NCI-H524 treated with DMSO at 0.1 percent for 48 hours (cell line): ENCODE measurements at regions not wholly inside any gene's neighbourhood (a gene's known extent, or its start where the extent isn't known, plus 50 kb on each side); places are given as distances from the start of the nearest gene placed in this dataset.
"Not testable (repeated sequence)": the region's sequence is repeated elsewhere in the genome, so short reads cannot be mapped to it uniquely, and the experiment has no call there.

Experiments
- DNase-seq: peaks from one replicate; lab custom pipeline; 2025; lab: John Stamatoyannopoulos, UW

DNA sequence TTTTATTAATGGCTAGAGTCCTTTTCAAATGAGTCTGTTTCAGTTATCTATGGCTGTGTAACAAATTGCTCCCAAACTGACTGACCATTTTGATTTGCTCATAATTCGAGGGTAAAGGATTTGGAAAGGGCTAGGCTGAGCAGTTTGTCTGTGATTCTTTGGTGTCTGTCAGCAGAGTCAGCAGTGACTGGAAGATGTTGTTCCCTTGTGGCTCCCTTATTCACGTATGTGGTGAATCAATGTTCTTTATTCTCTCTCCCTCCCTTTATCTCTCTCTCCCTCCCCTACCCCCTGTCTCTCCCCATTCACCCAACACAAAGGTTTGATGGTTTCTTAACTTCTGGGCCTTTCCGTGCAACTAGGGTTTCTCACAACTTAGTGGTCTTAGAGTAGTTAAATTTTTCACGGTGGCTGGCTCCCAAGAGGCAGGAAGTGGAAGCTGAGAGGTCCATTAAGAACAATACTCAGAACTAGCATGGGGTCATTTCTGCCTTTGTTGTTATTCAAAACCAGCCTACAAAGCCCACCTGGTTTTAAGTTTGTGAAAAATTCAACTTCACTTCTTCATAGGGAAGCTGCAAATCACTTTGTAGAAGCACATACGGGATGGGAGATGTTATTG lies 772.5 kb upstream of the SLITRK1 start:
- DNase-seq = no peak

DNA sequence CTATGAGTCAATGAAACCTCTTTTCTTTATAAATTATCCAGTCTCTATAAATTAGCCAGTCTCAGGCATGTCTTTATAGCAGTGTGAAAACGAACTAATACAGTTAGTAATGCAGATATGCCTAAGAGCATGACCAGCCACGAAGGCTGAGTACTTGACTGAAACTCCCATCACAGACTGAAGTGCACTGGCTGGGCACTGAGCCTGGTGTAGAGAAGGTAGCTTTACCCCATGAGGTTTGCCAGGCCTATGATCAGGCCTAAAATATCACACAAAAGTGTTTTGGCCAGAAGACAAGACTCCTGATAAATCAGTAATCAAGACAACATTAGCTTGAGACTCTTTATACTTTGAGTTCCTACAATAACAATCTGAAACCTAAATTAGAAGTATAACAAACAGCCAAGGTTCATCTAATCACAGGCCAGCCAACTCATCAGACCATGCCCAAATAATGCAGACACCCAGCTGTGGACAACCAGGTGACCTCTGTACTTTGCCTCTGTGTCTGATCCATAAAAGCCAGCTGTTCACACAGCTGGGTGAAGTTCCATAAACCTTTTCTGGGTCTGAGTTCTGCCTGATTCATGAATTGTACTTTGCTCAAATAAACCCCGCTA lies 771.8 kb upstream of the SLITRK1 start:
- no peak for DNase-seq

DNA sequence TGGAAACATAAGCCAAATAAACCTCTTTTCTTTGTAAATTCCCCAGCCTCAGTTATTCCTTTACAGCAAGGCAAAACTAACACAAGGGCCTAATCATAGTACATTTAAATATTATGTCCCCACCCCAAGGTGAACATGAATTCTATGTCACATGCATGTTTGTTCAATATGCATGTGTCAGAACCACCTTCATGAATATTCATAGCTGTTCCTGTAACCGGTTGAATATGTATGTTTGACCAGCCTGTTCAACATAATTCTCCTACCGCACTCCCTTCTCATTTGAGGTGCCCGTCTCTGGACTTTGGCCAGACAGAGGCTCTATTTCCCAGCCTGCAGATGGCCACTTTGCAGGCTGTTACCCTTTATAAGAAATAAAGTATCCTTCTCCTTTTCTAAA lies 769.4 kb upstream of the SLITRK1 start:
- no peak for DNase-seq

DNA sequence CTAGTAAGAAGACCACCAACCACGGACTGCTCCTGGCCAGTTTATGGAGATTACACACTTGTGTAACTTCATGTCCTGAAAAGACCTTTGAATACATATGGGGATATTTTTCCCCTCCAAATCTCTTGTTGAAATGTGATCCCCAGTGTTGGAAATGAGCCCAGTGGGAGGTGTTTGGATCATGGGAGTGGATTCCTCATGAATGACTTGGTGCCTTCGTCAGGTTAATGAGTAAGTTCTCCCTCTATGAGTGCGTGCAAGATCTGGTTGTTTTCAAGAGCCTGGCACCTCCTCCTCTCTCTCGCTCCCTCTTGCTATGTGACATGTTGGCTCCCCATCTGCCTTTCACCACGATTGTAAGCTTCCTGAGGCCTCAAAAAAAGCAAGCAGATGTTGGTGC lies 769.0 kb upstream of the SLITRK1 start:
- no peak for DNase-seq

DNA sequence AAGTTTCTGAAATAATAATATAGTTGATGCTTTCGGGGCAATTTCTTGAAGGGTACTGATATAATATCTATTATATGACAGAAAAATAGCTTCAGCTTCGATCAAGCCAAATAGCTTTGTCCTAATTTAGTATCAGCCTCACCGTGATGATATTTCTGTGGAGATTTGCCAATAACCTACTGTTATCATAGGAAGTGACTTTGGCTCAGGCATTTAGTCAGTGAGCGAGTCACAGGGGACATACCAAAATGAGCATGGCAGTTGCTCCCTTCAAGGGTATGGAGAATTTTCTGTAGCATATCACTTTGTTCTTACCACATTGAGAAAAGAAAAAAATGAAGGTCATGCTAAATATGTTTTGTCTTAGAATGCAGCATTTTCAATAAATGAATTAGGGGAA lies 767.6 kb upstream of the SLITRK1 start:
- no peak for DNase-seq

DNA sequence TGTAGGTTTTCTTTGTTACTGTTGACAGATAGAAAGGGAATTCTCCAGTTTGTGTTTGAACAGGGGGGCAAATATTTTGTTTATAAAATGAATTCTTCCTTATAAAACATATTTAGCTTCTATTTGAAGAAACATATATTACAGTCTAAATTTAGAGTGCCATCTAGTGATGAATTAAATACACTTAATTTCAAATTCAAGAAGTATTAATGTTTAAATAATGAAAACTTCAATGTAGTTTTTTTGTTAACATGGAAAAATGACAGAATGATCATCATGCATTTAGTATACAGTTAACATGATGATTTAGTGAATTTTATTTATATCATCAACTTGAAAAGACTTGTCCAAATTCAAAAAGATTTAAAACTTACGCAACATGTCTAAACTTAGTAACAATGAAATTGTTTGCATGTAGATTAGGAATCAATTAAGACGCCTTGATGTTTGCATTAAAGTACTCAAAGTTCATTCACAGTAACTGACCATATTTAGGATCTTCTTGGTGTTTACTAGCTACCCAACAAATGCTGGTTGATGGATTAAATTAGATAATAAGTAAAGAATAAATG lies 765.9 kb upstream of the SLITRK1 start:
- no peak for DNase-seq

DNA sequence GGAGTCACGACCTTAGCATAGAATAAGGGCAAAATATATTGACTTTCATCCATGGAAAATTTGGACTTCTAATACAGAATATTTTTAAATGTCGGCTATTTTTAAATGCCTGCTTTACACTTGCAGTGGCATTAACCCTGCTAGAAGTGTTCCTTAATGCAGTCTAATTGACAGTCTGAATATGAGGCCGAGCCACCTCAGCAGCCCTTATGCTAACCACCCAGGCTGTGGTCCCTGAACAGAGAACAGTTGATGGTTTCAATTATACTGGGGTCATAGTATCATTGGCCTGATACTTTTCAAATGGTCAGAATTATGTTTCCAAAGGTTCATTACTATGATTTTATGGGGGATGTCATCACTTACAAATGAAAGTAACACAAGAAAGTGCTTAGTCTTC lies 764.7 kb upstream of the SLITRK1 start:
- DNase-seq = no peak

DNA sequence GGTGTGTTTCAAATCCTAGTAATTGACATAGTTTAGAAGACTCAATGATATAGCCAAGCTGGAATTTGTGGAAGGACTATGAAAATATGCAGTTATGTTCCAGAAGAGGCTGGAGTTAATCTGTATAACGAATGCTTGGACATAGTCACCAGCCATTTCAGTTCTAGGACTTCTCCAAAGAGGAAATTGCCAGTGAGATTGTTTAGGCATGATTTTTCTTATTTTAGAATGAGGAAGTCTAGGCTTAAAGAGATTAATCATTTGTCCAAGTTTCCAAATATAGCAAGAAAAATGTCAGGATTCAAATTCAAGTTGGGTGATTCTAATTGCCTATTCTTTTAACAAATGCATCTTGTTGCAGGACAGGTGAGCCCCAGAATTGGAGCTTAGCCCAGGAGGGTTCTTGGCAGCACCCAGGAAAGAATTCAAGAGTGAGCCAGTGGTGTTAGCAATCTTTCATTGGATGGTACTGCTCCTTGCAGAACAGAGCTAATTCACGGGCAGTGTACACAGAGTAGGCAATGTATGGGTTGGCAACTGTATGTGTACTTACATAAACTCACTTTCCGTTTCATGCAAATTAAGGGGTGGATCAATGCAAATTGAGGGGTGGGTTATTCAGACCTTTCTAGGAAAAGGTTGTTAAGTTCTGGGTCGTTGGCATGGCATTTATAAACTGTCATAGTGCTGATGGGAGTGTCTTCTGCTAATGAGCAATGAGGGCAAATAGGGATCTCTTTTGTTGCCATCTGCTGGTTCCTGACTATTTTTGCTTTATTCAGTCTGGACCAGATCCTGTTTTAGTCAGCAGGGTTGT lies 763.1 kb upstream of the SLITRK1 start:
- DNase-seq = no peak

DNA sequence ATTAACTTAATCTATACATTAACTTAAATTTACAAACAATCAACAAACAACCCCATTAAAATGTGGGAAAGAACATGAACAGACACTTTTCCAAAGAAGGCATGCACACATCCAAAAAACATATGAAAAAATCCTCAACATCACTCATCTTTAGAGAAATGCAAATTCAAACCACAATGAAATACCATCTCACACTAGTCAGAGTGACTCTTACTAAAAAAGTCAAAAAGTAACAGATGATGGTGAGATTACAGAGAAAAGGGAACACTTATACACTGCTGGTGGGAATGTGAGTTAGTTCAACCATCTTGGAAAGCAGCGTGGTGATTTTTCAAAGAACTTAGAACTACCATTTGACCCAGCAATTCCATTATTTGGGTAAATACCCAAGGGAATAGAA lies 759.2 kb upstream of the SLITRK1 start:
- DNase-seq = no peak

DNA sequence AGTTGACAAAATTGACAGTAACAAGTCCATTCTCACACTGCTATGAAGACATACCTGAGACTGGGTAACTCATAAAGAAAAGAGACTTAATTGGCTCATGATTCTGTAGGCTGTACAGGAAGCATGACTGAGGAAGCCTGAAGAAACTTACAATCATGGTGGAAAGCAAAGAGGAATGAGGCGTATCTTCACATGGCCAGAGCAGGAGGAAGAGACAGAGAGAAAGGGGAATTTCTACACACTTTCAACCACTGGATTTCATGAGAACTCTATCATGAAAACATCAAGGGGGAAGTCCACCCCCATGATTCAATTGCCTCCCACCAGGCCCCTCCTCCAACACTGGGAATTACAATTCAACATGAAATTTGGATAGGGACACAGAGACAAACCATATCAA lies 758.4 kb upstream of the SLITRK1 start:
- DNase-seq = no peak

DNA sequence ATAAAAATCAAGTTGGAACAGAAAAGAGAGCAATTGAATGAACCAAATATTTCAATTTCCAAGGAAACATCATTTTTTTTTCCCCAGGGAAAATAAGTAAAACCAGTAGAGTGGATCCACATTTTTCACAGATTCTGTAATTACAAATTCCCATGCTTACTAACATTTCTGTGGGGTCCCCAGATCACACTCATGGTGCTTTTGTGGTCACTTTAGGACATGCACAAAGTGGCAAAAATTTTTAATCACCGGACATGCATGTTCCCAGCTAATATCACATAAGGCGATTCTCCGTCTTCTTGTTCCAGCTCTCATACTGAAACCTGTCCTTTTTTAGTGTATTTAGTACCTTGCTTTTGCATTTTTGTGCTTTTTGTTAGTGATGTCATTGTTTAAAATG lies 748.2 kb upstream of the SLITRK1 start:
- no peak for DNase-seq

DNA sequence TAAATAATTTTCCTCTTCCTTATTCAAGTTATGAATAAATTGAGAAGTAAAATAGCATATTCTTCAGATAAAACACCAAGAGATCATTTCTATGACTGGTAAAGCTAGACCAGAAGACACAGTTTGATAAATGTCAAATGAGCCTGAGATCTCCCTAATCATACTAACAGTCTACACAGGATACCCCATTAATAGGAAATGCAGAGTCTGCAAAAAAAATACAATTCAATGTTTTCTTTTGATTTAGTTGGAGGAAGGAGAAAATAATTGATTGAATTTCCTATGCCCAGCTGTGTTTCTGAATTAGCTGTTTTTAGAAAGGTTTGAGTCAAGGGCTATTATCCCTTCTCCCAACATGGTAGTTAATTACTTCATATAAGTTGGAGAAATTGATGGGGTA lies 734.6 kb upstream of the SLITRK1 start:
- DNase-seq = no peak

DNA sequence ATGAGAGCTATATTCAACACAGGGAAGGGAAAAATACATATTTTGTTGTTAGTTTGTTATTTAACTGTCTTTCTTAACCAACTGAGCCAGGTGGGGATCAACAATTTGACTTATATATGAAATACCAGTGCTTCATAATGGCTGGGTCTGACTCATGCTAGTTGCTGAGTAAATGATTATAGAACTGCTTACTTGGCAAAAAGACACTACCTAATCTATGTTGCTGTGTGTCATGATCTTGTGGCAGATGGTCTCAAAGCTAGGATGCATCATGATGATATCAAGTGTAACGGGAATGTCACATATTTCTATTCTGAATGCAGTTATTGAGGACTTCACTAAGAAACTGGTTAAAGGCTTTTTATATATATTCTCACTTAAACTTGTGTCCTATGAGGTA lies 727.4 kb upstream of the SLITRK1 start:
- DNase-seq = no peak

DNA sequence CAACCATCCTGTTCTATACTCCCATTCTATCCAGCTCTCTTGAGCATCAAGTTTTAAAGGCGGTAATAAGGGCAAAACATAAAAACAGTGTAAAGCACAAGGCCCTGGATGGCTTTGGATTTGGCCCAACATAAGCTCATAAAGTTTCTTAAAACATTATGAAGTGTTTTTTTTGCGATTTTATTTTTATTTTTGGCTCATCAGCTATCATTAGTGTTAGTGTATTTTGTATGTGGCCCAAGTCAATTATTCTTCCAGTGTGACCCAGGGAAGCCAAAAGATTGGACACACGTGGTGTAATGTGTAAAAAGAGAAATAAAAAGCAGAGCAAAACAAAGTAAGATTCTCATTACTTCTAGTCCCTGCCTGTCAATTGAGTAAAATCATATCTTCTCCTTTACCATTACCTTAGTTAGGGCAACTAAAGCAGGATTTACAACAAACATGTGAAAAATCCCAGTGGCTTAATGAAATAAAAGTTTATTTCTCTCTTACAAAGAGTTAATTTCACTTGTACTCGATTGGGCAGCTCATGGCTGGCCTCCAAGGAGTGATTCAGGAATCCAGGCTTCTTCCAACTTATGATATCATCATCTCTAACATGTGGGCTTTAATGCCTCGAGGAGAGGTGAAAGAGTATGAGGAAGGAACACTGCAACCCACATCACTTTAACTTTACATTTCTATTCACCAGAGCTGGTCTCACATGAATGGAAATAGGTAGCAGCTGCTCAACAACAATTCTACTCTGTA lies 725.2 kb upstream of the SLITRK1 start:
- DNase-seq = no peak

DNA sequence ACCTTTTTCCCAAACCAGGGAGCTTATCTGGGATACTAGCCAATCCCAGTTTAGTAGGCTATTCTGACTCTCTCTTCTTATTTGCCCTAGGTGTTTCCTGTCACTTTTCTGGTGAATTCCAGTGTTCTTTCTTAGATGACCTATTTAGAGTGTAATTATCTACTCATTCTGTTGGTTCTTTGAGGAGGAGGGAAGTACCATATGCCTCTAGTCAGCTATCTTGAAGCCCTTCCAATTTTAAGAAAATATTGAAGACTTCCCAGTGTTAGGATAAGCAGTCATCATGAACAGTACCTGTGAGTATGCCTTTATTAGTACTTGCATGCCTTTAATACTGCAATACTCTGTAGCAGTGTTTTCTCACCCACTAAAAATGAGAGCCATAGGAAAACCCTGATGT lies 724.3 kb upstream of the SLITRK1 start:
- DNase-seq = no peak

DNA sequence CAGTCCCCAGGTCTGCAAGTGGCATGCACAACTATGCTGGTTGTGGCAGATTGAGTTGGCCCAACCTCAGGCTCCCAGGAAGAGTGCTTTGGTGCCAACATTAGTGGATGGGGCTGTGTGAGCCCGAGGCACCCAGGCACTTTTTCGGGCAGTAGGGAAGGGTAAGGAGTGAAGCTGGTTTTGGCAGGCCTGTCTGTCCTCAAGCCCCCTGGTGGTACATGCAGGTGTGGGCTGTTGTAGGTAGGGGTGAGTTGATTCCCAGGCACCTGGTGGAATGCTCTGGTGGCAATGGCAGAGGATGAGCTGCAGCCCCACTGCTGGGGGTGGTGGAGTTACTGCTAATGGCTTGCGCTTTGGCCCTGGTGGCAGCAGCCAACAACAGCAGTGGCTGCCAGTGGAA lies 723.7 kb upstream of the SLITRK1 start:
- DNase-seq = no peak

DNA sequence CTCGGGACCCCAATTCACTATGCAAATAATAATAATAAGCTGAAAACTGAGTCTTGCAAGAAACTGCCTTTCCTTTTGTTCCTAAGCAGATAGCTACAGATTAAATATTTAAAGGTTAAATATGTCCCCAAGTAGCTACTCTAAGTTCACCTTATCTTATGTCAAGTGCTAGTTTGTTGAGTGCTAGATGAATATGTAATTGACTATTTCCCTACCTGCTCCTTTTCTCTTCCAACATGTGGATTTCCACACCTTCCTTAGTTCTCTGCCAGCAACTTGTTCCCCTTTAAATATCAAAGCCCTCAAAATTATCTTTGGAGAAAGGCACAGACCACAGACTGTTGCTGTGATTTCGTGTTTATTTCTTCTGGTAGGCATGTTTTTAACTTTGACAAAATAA lies 709.2 kb upstream of the SLITRK1 start:
- no peak for DNase-seq

DNA sequence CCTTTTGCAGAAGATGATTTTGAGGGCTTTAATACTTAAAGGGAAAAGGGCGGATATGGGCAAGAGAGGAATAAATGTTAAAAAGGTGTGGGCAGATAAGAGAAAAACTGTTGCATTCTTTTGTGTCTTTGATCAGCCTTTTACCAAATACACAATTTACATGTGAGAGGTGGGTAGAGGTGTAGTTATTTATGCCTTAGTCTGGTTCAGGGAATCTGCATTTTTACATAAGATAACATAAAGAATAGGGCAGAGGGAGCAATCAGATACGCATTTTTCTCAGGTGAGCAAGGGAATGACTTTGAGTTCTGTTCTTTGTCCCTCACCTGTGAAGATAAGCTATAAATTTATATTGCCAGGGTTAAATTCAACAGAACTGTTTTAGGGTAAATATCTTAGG lies 708.4 kb upstream of the SLITRK1 start:
- DNase-seq = no peak

DNA sequence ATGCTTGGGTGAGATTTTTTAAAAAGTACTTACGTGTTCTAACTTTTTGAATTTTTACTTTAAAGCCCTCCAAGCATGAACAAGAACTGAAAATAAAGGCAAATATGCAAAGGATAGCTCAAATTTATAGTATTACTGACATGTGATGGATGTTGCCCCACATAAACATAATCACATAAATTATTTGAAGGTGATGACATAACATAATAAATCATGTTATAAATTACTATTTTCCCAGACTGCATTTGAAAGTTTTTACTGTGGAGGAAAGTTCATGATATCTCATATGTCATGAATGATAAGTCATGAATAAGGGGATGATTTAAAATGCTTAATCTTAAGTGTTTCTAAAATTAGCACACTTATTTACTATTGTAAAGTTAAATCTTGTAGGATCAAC lies 705.7 kb upstream of the SLITRK1 start:
- no peak for DNase-seq

DNA sequence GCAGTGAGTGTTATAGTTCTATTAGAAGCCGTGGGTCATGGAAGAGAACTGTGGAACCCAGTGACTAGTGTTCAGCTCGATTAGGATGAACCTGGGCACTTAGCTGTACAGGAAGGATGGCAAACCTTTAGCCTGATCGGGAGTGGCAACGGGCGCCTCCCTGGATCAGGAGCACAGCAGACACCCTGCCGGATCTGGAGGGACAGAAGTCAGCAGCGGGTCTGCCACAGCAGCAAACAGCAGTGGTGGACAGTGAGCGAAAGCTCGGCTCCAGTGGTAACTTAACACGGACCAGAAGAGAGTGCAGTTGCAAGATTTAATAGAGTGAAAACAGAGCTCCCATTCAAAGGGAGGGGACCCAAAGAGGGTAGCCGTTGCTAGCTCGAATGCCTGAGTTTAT lies 697.6 kb upstream of the SLITRK1 start:
- DNase-seq = not testable (repeated sequence)

DNA sequence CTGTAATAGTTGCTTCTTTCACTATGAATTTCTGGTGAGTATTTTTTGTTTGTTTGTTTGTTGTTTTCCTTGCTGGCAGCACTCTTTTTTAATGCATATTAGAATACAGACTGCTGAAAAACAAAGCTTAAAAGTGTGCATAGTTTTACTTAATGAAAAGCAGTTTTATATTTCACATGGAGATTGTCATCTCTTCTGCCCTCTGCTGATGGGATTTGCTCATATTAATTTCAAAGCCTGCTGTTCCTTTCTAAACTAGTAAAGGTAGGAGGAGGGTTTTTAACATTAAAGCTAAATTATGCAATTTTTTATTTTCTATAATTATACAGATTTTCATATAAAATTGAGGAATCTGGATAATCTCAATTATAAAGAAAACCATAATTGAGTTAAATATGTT lies 692.6 kb upstream of the SLITRK1 start:
- DNase-seq = no peak

DNA sequence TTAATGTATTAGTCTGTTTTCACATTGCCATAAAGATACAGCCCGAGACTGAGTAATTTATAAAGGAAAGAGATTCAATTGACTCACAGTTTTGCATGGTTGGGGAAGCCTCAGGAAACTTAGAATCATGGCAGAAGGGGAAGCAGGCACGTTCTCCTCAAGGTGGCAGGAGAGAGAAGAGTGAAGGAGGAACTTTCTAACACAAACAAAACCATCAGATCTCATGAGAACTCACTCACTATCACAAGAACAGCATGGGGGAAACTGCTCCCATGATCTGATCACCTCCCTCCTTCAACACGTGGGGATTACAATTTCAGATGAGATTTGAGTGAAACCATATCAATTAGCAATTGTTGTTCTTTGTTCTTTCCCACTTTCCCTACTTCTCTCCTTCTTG lies 689.0 kb upstream of the SLITRK1 start:
- no peak for DNase-seq
